Calu3 (cell line): ENCODE measurements at regions not wholly inside any gene's neighbourhood (a gene's known extent, or its start where the extent isn't known, plus 50 kb on each side); places are given as distances from the start of the nearest gene placed in this dataset.

Experiments used
- BruUV-seq: library from RNA; stranded (reverse); fragments of 400-500 nt; replicated peaks from 2 replicates; lab custom pipeline; 2021; lab: Mats Ljungman, UMichigan
- CTCF ChIA-PET: fragments of 300-600 bp; sonication (Branson Sonifier 250); formaldehyde crosslinking; loops from one replicate; lab custom pipeline; 2022; ENCODE audit warnings: antibody characterized with exemption; lab: Charles Lee
- DNase-seq: peaks from one replicate; pipeline ENCODE4 v3.0.0; 2022
- H3K27ac Mint-ChIP-seq: one replicate; pipeline ENCODE4 v1.8.0; 2022; ENCODE audit warnings: mixed read lengths; ENCODE audit not compliant: unreplicated experiment
- H3K27me3 Mint-ChIP-seq: one replicate; pipeline ENCODE4 v1.8.0; 2022; ENCODE audit warnings: mixed read lengths; ENCODE audit not compliant: unreplicated experiment
- H3K36me3 Mint-ChIP-seq: one replicate; pipeline ENCODE4 v1.8.0; 2022; ENCODE audit warnings: mild to moderate bottlenecking, moderate library complexity, mixed read lengths; ENCODE audit not compliant: insufficient read depth, unreplicated experiment
- H3K4me1 Mint-ChIP-seq: one replicate; pipeline ENCODE4 v1.8.0; 2022; ENCODE audit warnings: mild to moderate bottlenecking, low read depth, mixed read lengths; ENCODE audit not compliant: unreplicated experiment
- H3K4me3 Mint-ChIP-seq: one replicate; pipeline ENCODE4 v1.8.0; 2022; ENCODE audit warnings: mild to moderate bottlenecking, low read depth, moderate library complexity, mixed read lengths; ENCODE audit not compliant: unreplicated experiment
- H3K9me3 Mint-ChIP-seq: one replicate; pipeline ENCODE4 v1.8.0; 2022; ENCODE audit warnings: low read depth, mixed read lengths; ENCODE audit not compliant: unreplicated experiment
- intact Hi-C: fragments of 100-400 bp; cut with micrococcal nuclease; formaldehyde crosslinking; loops from one replicate; pipeline ENCODE4 v1.10.0; 2022; ENCODE audit not compliant: unreplicated experiment
- TF ChIP-seq, protein P1 (sequence below): fragments of 200-600 bp; IDR thresholded peaks from one replicate; pipeline ENCODE4 v1.8.0; 2022; ENCODE audit warnings: antibody characterized with exemption; ENCODE audit not compliant: unreplicated experiment

- no peaks in the 10 kb centered on the region for H3K9me3 Mint-ChIP-seq
- CTCF ChIA-PET = no interaction called here
- no peaks in the 10 kb centered on the region for H3K27me3 Mint-ChIP-seq
- DNase-seq = no peak
- BruUV-seq = no TSS peak
- intact Hi-C loops = no loop called here
- H3K4me3 Mint-ChIP-seq = no peak overlapping the region
- H3K4me1 Mint-ChIP-seq = no peaks in the 10 kb centered on the region
- H3K36me3 Mint-ChIP-seq = no peaks in the 10 kb centered on the region
- H3K27ac Mint-ChIP-seq = no peak overlapping the region
- TF ChIP-seq, protein P1, sequence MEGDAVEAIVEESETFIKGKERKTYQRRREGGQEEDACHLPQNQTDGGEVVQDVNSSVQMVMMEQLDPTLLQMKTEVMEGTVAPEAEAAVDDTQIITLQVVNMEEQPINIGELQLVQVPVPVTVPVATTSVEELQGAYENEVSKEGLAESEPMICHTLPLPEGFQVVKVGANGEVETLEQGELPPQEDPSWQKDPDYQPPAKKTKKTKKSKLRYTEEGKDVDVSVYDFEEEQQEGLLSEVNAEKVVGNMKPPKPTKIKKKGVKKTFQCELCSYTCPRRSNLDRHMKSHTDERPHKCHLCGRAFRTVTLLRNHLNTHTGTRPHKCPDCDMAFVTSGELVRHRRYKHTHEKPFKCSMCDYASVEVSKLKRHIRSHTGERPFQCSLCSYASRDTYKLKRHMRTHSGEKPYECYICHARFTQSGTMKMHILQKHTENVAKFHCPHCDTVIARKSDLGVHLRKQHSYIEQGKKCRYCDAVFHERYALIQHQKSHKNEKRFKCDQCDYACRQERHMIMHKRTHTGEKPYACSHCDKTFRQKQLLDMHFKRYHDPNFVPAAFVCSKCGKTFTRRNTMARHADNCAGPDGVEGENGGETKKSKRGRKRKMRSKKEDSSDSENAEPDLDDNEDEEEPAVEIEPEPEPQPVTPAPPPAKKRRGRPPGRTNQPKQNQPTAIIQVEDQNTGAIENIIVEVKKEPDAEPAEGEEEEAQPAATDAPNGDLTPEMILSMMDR = no peak
These were observed 280.0 kb downstream of the C12orf75 start for GRCh38 chr12:105610459-105610858.

GRCh38 chr12:105611340-105611739 lies 280.8 kb downstream of the C12orf75 start:
- no peaks in the 10 kb centered on the region for H3K9me3 Mint-ChIP-seq

DNA sequence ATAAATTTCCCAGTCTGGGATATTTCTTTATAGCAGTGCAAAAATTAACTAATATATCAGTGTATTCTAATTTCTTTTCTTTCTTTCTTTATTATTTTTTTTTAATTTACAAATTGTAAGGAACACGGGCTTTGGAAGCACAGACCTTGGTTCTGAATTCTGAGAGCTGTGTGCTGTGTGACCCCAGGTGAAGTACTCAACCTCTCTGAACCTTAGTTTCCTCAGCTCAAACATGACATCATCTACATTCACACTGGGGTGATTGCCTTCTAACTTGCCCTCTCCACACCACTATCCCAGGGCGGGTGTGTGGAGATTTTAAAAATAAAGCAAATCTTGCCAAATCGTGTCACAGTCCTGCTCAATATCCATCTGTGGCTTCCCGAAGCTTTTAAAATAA lies 282.8 kb downstream of the C12orf75 start:
- no peak overlapping the region for H3K27ac Mint-ChIP-seq
- H3K4me1 Mint-ChIP-seq = no peaks in the 10 kb centered on the region

More at GRCh38 chr12:105611340-105611739, 280.8 kb downstream of the C12orf75 start:
- Mint-ChIP-seq H3K4me3 (no peak overlapping the region), H3K27me3 (no peaks in the 10 kb centered on the region), H3K36me3 (no peaks in the 10 kb centered on the region), H3K4me1 (no peaks in the 10 kb centered on the region), H3K27ac (no peak overlapping the region)
- no TSS peak for BruUV-seq
- no peak for DNase-seq
- intact Hi-C loops = no loop called here
- TF ChIP-seq, protein P1 = no peak
- CTCF ChIA-PET = no interaction called here

GRCh38 chr12:105613887-105614286 lies 283.4 kb downstream of the C12orf75 start:
- H3K36me3 Mint-ChIP-seq = no peaks in the 10 kb centered on the region
- H3K27ac Mint-ChIP-seq = no peak overlapping the region
- H3K4me3 Mint-ChIP-seq = no peak overlapping the region
- TF ChIP-seq, protein P1 = no peak
- no TSS peak for BruUV-seq
- CTCF ChIA-PET = interaction anchor here (1.2 kb wide), 1 partner anchor 13 kb away, joined by 5 read pairs; no protein-coding TSS in a partner anchor
- no peak for DNase-seq
- no peaks in the 10 kb centered on the region for H3K9me3 Mint-ChIP-seq
- H3K27me3 Mint-ChIP-seq = no peaks in the 10 kb centered on the region
- intact Hi-C loops = no loop called here
- H3K4me1 Mint-ChIP-seq = no peaks in the 10 kb centered on the region

More for the DNA sequence above, 282.8 kb downstream of the C12orf75 start:
- H3K27me3 Mint-ChIP-seq = no peaks in the 10 kb centered on the region
- BruUV-seq = no TSS peak
- no peak overlapping the region for H3K4me3 Mint-ChIP-seq
- no peaks in the 10 kb centered on the region for H3K9me3 Mint-ChIP-seq
- no peak for DNase-seq
- TF ChIP-seq, protein P1 = no peak
- intact Hi-C loops = no loop called here
- no peaks in the 10 kb centered on the region for H3K36me3 Mint-ChIP-seq
- CTCF ChIA-PET = interaction anchor here (1.2 kb wide), 1 partner anchor 12 kb away, joined by 5 read pairs; no protein-coding TSS in a partner anchor
